ENCODE measurements at regions not wholly inside any gene's neighbourhood (a gene's known extent, or its start where the extent isn't known, plus 50 kb on each side); places are given as distances from the start of the nearest gene placed in this dataset.

DNA sequence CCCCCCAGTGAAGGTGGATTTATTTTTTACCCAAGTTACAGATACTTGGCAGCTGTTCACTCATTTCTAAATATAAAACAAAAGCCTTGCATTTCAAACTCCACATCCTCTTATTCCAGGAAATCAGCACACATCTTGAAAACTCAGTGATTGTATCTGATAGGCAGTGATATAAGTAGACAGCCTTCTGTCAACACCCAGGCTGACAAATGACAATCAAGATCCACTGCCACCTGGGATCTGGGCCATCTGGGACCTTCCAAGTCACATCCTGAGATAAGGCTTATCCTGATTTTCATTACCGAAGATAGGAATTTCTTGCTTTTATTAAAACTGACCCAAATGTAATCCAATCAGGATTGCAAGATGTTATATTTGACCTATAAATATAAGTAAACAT, 201.3 kb upstream of the PUM3 start:
- no peaks in the 10 kb centered on the region for H3K4me1 Mint-ChIP-seq (ENCODE audit: unreplicated experiment)

DNA sequence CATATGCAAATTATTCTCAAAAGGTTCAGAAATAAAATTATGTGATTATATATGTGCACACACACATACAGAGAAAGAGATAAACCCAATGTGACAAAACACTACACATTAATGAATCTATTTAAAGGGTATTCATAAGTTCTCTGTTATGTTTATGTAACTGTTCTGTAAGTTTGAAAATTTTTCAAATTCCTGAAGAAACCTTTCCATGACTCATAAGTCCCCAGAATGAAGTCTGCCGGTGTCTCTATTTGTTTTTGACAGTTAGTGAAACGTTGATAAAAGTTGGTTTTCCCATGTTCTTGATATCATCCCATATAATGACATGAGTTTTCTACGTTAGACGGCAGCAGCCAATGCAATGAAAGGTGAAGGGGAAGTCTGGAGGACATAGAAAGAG, 199.5 kb upstream of the PUM3 start:
- H3K4me3 Mint-ChIP-seq (ENCODE audit: unreplicated experiment): no peak overlapping the region
- DNase-seq (ENCODE audit: low spot score): no peak
- no peak overlapping the region for H3K27ac Mint-ChIP-seq (ENCODE audit: unreplicated experiment)
- no peaks in the 10 kb centered on the region for H3K36me3 Mint-ChIP-seq (ENCODE audit: low read depth, unreplicated experiment)
- H3K4me1 Mint-ChIP-seq (ENCODE audit: unreplicated experiment): no peaks in the 10 kb centered on the region
- TF ChIP-seq, protein P1, sequence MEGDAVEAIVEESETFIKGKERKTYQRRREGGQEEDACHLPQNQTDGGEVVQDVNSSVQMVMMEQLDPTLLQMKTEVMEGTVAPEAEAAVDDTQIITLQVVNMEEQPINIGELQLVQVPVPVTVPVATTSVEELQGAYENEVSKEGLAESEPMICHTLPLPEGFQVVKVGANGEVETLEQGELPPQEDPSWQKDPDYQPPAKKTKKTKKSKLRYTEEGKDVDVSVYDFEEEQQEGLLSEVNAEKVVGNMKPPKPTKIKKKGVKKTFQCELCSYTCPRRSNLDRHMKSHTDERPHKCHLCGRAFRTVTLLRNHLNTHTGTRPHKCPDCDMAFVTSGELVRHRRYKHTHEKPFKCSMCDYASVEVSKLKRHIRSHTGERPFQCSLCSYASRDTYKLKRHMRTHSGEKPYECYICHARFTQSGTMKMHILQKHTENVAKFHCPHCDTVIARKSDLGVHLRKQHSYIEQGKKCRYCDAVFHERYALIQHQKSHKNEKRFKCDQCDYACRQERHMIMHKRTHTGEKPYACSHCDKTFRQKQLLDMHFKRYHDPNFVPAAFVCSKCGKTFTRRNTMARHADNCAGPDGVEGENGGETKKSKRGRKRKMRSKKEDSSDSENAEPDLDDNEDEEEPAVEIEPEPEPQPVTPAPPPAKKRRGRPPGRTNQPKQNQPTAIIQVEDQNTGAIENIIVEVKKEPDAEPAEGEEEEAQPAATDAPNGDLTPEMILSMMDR (IDR thresholded peaks at IDR 0.05; ENCODE audit: unreplicated experiment): no peak
- no peaks in the 10 kb centered on the region for H3K9me3 Mint-ChIP-seq (ENCODE audit: unreplicated experiment)
- no peaks in the 10 kb centered on the region for H3K27me3 Mint-ChIP-seq (ENCODE audit: unreplicated experiment)

More for the DNA sequence above, 201.3 kb upstream of the PUM3 start:
- Mint-ChIP-seq H3K4me3 (ENCODE audit: unreplicated experiment) (no peak overlapping the region), H3K27ac (ENCODE audit: unreplicated experiment) (no peak overlapping the region), H3K36me3 (ENCODE audit: low read depth, unreplicated experiment) (no peaks in the 10 kb centered on the region), H3K27me3 (ENCODE audit: unreplicated experiment) (no peaks in the 10 kb centered on the region), H3K9me3 (ENCODE audit: unreplicated experiment) (no peaks in the 10 kb centered on the region)
- DNase-seq (ENCODE audit: low spot score): no peak
- TF ChIP-seq, protein P1 (IDR thresholded peaks at IDR 0.05; ENCODE audit: unreplicated experiment): no peak

DNA sequence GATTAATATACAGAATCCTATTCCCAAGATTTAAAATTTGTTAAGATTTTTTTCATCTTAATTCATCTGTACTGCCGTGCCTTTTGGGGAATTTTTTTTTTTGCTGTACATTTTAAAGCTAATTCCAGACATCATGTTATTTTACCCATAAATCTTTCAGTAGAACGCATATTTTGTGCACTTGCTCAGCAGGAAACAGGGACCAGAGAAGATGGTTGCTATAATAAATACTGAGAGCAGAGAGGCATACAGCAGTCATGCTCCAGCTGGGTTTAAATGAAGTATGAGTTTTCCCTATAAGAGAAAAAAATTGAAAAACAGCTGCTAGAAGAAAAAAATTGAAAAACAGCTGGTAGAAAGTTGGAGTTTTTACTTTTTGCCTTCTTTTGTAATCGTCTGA, 196.9 kb upstream of the PUM3 start:
- TF ChIP-seq, protein P1 (IDR thresholded peaks at IDR 0.05; ENCODE audit: unreplicated experiment): no peak
- DNase-seq (ENCODE audit: low spot score): no peak
- no peak overlapping the region for H3K4me3 Mint-ChIP-seq (ENCODE audit: unreplicated experiment)
- no peak overlapping the region for H3K27ac Mint-ChIP-seq (ENCODE audit: unreplicated experiment)
- no peaks in the 10 kb centered on the region for H3K4me1 Mint-ChIP-seq (ENCODE audit: unreplicated experiment)
- no peaks in the 10 kb centered on the region for H3K9me3 Mint-ChIP-seq (ENCODE audit: unreplicated experiment)
- no peaks in the 10 kb centered on the region for H3K27me3 Mint-ChIP-seq (ENCODE audit: unreplicated experiment)
- H3K36me3 Mint-ChIP-seq (ENCODE audit: low read depth, unreplicated experiment): no peaks in the 10 kb centered on the region

DNA sequence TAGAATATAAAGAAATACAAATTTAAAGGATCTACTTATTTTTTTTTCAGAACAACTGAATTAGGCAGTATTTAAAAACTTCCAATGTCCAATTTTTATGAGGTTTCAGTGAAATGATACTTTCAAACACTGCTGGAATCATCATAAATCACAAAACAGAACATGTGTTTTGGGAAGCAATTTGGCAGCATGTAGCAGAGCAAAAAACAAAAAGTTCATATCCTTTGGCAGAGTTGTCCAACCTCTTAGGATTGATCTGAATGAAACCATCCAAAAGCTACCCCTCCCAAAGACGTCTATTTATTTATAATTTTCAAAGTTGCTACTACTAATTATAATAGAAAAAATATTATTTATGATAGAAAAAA, 192.4 kb upstream of the PUM3 start:
- Mint-ChIP-seq H3K36me3 (ENCODE audit: low read depth, unreplicated experiment) (no peaks in the 10 kb centered on the region), H3K27ac (ENCODE audit: unreplicated experiment) (no peak overlapping the region), H3K9me3 (ENCODE audit: unreplicated experiment) (no peaks in the 10 kb centered on the region), H3K27me3 (ENCODE audit: unreplicated experiment) (no peaks in the 10 kb centered on the region), H3K4me1 (ENCODE audit: unreplicated experiment) (no peaks in the 10 kb centered on the region), H3K4me3 (ENCODE audit: unreplicated experiment) (no peak overlapping the region)
- TF ChIP-seq, protein P1 (IDR thresholded peaks at IDR 0.05; ENCODE audit: unreplicated experiment): no peak
- DNase-seq (ENCODE audit: low spot score): no peak

DNA sequence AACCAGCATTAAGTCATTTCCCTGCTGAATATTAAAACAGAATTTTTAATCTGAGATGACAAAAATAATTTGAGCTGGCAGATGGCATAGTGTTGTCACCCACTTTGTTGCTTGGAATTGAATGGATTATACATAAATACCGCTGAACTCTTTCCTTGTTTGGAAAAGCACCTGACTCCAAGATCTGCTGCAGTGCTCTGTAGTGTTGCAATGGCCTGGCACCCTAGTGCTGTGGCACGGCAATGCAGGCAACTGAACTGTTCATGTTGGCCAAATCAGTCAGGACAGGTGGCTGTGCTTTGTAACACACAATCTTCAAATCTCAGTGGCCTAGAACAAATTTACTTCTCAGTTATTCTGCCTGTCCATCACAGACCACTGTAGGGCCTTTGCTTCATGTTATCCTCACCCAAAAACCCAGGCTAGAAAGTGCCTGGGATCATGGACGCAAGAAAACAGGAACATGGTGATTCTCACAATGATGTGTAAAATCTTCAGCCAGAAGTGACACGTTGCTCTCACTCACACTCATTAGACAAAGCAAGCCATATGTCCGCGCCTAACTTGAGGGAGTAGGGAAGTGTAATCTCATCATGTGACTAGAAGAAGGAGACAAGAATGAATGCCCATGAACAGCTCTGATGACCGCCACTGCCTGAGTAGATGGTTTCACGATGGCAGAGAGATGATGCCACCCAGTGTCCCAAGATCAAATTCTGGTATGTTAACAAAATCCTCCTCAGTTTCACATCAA, 191.9 kb upstream of the PUM3 start:
- Mint-ChIP-seq H3K27ac (ENCODE audit: unreplicated experiment) (no peak overlapping the region), H3K4me3 (ENCODE audit: unreplicated experiment) (no peak overlapping the region), H3K27me3 (ENCODE audit: unreplicated experiment) (no peaks in the 10 kb centered on the region)

More for the DNA sequence above, 191.9 kb upstream of the PUM3 start:
- TF ChIP-seq, protein P1 (IDR thresholded peaks at IDR 0.05; ENCODE audit: unreplicated experiment): no peak
- no peak for DNase-seq (ENCODE audit: low spot score)
- Mint-ChIP-seq H3K9me3 (ENCODE audit: unreplicated experiment) (no peaks in the 10 kb centered on the region), H3K4me1 (ENCODE audit: unreplicated experiment) (no peaks in the 10 kb centered on the region), H3K36me3 (ENCODE audit: low read depth, unreplicated experiment) (no peaks in the 10 kb centered on the region)

Data from endothelial cell (in vitro differentiated cells).